Spleen (tissue), 7 donors: ENCODE measurements at regions not wholly inside any gene's neighbourhood (a gene's known extent, or its start where the extent isn't known, plus 50 kb on each side); places are given as distances from the start of the nearest gene placed in this dataset.
A peak's percentile ranks its signal among the peaks of the same experiment; 100 is the strongest.

Source experiments
- POLR2AphosphoS5 ChIP-seq, 3 donors: sonication (generic); formaldehyde crosslinking; IDR thresholded peaks; one replicate each; pipeline ENCODE4 v1.5.1; 2017; ENCODE audit warnings: antibody characterized with exemption in 3 of 3
- TF ChIP-seq, protein P1 (sequence below), 11 experiments: fragments of 200-600 bp in 7 of 11; fragments of 450-650 bp in 4 of 11; sonication (generic) in 4 of 11; IDR thresholded peaks in 8 of 11; conservative IDR thresholded peaks in 3 of 11; 1 replicate in 7 of 11; 2 replicates in 4 of 11; pipeline versions ENCODE4 v1.4.0 to v1.8.0; 2016 to 2021; ENCODE audit warnings: antibody characterized with exemption in 11 of 11, inconsistent platforms in 4 of 11, mild to moderate bottlenecking in 1 of 11
- donor health status: DM: no; HTN: no; CAD: no; lungs with moderate emphysema.
- donor health status: DM: no; HTN: no; CAD: no.
- donor health status: DM: no; HTN: no; CAD: no.

DNA sequence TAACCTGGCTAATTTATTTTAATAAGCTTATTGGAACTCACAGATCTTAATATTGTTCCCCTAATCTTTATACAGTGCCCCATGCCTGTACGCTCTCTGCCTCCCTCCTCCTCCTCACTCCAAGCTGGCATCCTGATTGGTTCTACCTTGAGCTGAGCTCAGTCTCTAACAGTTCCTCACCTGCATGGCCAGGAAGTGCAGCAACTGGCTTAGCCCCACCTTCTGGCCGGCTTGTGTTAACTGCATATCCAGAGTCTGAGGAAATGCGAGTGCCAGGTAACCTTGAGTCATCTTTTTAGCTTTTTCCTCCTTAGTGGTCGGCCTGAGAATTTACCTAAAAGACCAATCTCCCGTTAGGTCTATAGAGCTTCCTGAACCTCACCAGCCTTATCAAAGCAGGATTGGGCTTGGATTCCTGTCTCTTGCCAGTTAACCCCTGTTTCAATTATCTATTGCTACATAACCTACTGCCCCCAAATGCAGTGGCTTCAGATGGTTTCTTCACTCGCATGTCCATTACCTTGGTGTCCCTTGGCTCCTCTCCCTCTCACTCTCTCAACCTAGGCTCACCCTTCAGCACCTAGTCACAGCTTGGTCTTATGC, 89.5 kb upstream of the STK39 start:
- TF ChIP-seq, protein P1, sequence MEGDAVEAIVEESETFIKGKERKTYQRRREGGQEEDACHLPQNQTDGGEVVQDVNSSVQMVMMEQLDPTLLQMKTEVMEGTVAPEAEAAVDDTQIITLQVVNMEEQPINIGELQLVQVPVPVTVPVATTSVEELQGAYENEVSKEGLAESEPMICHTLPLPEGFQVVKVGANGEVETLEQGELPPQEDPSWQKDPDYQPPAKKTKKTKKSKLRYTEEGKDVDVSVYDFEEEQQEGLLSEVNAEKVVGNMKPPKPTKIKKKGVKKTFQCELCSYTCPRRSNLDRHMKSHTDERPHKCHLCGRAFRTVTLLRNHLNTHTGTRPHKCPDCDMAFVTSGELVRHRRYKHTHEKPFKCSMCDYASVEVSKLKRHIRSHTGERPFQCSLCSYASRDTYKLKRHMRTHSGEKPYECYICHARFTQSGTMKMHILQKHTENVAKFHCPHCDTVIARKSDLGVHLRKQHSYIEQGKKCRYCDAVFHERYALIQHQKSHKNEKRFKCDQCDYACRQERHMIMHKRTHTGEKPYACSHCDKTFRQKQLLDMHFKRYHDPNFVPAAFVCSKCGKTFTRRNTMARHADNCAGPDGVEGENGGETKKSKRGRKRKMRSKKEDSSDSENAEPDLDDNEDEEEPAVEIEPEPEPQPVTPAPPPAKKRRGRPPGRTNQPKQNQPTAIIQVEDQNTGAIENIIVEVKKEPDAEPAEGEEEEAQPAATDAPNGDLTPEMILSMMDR (IDR thresholded peaks at IDR 0.05 in 8 of 11, conservative IDR thresholded peaks at IDR 0.05 in 3 of 11): peak in 4 of 11 experiments; percentile 31 to 50 (median 38)
- TF ChIP-seq POLR2AphosphoS5 (IDR thresholded peaks at IDR 0.05): no peak
